Left lung (tissue), 4 donors: ENCODE measurements at regions not wholly inside any gene's neighbourhood (a gene's known extent, or its start where the extent isn't known, plus 50 kb on each side); places are given as distances from the start of the nearest gene placed in this dataset.

Experiments used
- ATAC-seq: fragments of 200-7000 bp; cut with Tn5 transposase; one replicate; pipeline ENCODE4 v1.9.1; 2020; ENCODE audit warnings: moderate library complexity
- DNase-seq, 4 donors: peaks; one replicate each; pipeline ENCODE4 v3.0.0-alpha.2; 2013 to 2020
- H3K27ac ChIP-seq, 2 donors: fragments of 200-600 bp; sonication (generic) in 1 of 2; one replicate each; pipeline versions ENCODE4 v1.5.0 to v1.8.0; 2020 to 2021
- H3K27me3 ChIP-seq, 2 donors: fragments of 200-600 bp; sonication (generic) in 1 of 2; one replicate each; pipeline versions ENCODE4 v1.5.0 to v1.8.0; 2020 to 2021
- H3K36me3 ChIP-seq, 2 donors: fragments of 200-600 bp; sonication (generic) in 1 of 2; one replicate each; pipeline versions ENCODE4 v1.5.0 to v1.8.0; 2020 to 2021
- H3K4me1 ChIP-seq, 2 donors: fragments of 200-600 bp; one replicate each; pipeline ENCODE4 v1.8.0; 2021
- H3K4me3 ChIP-seq, 2 donors: fragments of 200-600 bp; sonication (generic) in 1 of 2; one replicate each; pipeline versions ENCODE4 v1.5.0 to v1.8.0; 2020 to 2021; ENCODE audit warnings: mild to moderate bottlenecking in 1 of 2
- H3K9me3 ChIP-seq, 2 donors: fragments of 200-600 bp; sonication (generic) in 1 of 2; one replicate each; pipeline versions ENCODE4 v1.5.0 to v1.8.0; 2020 to 2021
- intact Hi-C, 2 donors: fragments of 100-400 bp; cut with DNase I; formaldehyde crosslinking; loops; one replicate each; pipeline versions ENCODE4 v1.11.2 to v1.14.2; 2022
- TF ChIP-seq, protein P1 (sequence below), 2 donors: fragments of 200-600 bp; sonication (generic) in 1 of 2; IDR thresholded peaks; one replicate each; pipeline versions ENCODE4 v1.5.0 to v1.8.0; 2021; ENCODE audit warnings: antibody characterized with exemption in 2 of 2
- donor health status: DM: no; HTN: yes; CAD: no.
- donor health status: DM: no; HTN: no; CAD: no.

DNA sequence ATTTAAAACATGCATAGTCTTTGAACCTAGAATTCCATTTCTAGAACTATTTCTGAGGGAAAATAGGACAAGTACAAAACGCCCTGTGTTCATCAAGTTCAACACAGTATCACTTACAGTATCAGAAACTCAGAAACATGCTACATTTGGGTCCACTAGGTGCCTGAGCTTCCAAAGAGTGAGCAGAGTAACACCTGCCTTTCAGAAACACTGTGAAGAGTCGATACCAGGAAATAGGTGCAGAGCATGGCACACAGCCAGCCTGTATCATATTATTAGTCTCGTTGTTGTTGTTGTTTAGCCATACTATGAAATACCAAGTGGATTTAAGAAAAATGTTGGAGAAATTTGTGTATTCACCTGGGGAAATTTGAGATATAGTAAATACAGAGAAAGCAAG is 392.1 kb upstream of the MGMT start:
- Histone ChIP-seq H3K27ac (no peak overlapping the region), H3K4me3 (no peak overlapping the region), H3K4me1 (no peaks in the 10 kb centered on the region), H3K36me3 (no peaks in the 10 kb centered on the region), H3K9me3 (peaks cover 0 to 5% of the 10 kb centered on the region in 2 donors), H3K27me3 (no peaks in the 10 kb centered on the region)
- no peak for ATAC-seq
- TF ChIP-seq, protein P1, sequence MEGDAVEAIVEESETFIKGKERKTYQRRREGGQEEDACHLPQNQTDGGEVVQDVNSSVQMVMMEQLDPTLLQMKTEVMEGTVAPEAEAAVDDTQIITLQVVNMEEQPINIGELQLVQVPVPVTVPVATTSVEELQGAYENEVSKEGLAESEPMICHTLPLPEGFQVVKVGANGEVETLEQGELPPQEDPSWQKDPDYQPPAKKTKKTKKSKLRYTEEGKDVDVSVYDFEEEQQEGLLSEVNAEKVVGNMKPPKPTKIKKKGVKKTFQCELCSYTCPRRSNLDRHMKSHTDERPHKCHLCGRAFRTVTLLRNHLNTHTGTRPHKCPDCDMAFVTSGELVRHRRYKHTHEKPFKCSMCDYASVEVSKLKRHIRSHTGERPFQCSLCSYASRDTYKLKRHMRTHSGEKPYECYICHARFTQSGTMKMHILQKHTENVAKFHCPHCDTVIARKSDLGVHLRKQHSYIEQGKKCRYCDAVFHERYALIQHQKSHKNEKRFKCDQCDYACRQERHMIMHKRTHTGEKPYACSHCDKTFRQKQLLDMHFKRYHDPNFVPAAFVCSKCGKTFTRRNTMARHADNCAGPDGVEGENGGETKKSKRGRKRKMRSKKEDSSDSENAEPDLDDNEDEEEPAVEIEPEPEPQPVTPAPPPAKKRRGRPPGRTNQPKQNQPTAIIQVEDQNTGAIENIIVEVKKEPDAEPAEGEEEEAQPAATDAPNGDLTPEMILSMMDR (IDR thresholded peaks at IDR 0.05) = no peak
- intact Hi-C loops = no loop called here
- no peak for DNase-seq

DNA sequence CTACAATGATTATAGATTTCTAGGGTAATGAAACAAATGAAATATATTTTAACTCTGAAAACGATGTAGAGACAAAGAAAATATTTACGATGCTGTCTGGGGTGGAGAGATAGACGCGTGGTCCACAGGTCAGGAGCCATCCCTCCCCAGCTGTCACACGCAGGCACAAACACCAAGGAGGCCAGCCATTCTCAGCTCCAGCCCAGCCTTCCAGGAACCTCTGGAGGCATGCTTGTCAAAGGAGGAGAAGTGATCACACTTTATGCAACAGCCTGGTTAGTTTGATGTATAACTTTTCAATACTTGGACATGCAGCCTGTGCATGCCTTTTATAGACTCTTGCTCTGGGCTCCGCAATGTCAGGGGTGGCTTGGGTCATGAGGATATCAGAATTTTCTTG is 391.5 kb upstream of the MGMT start:
- intact Hi-C loops = no loop called here
- Histone ChIP-seq H3K9me3 (peaks cover 0 to 10% of the 10 kb centered on the region in 2 donors), H3K4me1 (no peaks in the 10 kb centered on the region), H3K27ac (no peak overlapping the region), H3K4me3 (no peak overlapping the region), H3K27me3 (no peaks in the 10 kb centered on the region), H3K36me3 (no peaks in the 10 kb centered on the region)
- DNase-seq (no peak), ATAC-seq (no peak)
- TF ChIP-seq, protein P1 (IDR thresholded peaks at IDR 0.05) = no peak

DNA sequence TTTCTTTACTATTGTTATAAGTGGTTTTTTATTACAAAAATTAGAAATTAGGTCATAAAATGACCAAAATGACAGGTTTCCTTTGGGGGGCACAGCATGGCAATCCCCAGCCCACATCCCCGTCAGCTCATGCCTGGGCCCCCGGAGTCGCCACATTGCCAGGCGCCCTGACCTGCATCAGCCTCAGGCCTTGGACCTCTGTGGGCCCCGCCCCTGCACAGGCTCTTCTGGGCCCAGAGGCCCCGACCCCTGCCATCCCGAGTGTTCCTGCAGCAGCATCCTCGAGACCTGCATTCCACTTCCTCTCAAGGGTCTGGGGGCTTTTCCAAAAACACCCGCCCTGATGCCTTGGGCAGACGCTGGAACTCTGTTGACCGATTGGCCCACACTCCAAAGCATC is 391.1 kb upstream of the MGMT start:
- no peak for DNase-seq

DNA sequence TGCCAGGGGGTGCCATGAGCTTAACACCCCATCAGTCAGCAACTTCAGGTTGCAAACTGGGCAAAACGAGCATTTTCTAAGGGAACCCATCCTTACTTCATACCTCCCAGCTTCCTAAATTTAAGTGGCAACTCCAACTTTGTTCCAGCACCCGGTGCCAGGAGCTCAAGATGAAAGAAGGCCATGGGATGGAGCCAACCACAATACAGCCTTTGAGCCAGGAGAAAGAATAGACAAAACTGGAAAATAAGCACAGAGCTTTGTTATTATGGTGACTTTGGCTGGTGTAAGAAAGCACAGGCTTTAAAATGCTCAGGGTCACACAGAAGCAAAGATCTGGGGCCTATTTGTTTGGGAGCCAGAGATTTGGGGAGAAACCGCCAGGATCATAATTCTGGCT is 388.7 kb upstream of the MGMT start:
- Histone ChIP-seq H3K4me1 (no peaks in the 10 kb centered on the region), H3K27ac (no peak overlapping the region), H3K9me3 (peaks cover 0 to 17% of the 10 kb centered on the region in 2 donors), H3K4me3 (no peak overlapping the region), H3K27me3 (no peaks in the 10 kb centered on the region), H3K36me3 (no peaks in the 10 kb centered on the region)
- intact Hi-C loops = no loop called here
- DNase-seq (no peak), ATAC-seq (no peak)
- TF ChIP-seq, protein P1 (IDR thresholded peaks at IDR 0.05) = no peak

More for the DNA sequence above, 391.1 kb upstream of the MGMT start:
- intact Hi-C loops = no loop called here
- H3K27me3 ChIP-seq = no peaks in the 10 kb centered on the region
- TF ChIP-seq, protein P1 (IDR thresholded peaks at IDR 0.05) = no peak
- peaks cover 0 to 14% of the 10 kb centered on the region in 2 donors for H3K9me3 ChIP-seq
- H3K36me3 ChIP-seq = no peaks in the 10 kb centered on the region
- H3K4me3 ChIP-seq = no peak overlapping the region
- no peaks in the 10 kb centered on the region for H3K4me1 ChIP-seq
- no peak for ATAC-seq
- no peak overlapping the region for H3K27ac ChIP-seq

DNA sequence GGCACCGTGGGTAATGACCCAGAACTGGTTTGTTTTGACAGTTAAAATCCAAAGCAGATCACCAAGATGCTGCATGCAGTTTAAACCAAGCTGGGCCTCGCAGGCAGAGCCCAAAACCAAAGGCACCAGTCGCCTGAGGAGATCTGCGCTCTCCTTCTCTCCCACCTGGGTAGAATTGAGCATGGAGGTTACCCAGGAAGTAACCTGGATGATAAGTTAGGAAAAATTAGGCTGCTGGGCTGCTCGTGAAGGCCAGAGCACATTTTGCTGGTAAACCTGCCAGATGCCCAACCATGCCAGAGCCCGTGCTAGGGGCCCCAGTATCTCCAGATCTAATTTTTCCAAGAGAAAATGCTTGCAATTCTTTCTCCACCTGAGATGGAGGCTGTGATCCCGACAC is 388.3 kb upstream of the MGMT start:
- DNase-seq (no peak), ATAC-seq (no peak)
- Histone ChIP-seq H3K4me1 (no peaks in the 10 kb centered on the region), H3K27me3 (no peaks in the 10 kb centered on the region), H3K27ac (no peak overlapping the region), H3K36me3 (no peaks in the 10 kb centered on the region), H3K4me3 (no peak overlapping the region), H3K9me3 (peaks cover 0 to 17% of the 10 kb centered on the region in 2 donors)
- TF ChIP-seq, protein P1 (IDR thresholded peaks at IDR 0.05) = no peak
- intact Hi-C loops = no loop called here
